Mononuclear cell (primary cell): ENCODE measurements at regions not wholly inside any gene's neighbourhood (a gene's known extent, or its start where the extent isn't known, plus 50 kb on each side); places are given as distances from the start of the nearest gene placed in this dataset.

Source experiments
- H3K27me3 ChIP-seq: 2 replicates; pipeline ENCODE4 v1.6.0; 2011; ENCODE audit warnings: low read length, control low read depth; ENCODE audit not compliant: insufficient read depth
- H3K4me1 ChIP-seq: 2 replicates; pipeline ENCODE4 v1.5.1; 2011; ENCODE audit warnings: mild to moderate bottlenecking, low read length, control low read depth; ENCODE audit not compliant: insufficient read depth
- H3K4me3 ChIP-seq: 2 replicates; pipeline ENCODE4 v1.5.1; 2011; ENCODE audit warnings: mild to moderate bottlenecking, low read length, moderate library complexity
- H3K9me3 ChIP-seq: 2 replicates; pipeline ENCODE4 v1.5.1; 2011; ENCODE audit warnings: low read depth, mild to moderate bottlenecking, control low read depth, low read length

GRCh38 chr14:65849091-65849490 lies 436.6 kb downstream of the FUT8 start:
- Histone ChIP-seq H3K9me3 (no peaks in the 10 kb centered on the region), H3K4me3 (no peak overlapping the region)

GRCh38 chr14:65849558-65849957 lies 437.0 kb downstream of the FUT8 start:
- Histone ChIP-seq H3K4me1 (peaks cover 52% of the 10 kb centered on the region), H3K9me3 (no peaks in the 10 kb centered on the region), H3K4me3 (no peak overlapping the region), H3K27me3 (no peaks in the 10 kb centered on the region)

More at GRCh38 chr14:65849091-65849490, 436.6 kb downstream of the FUT8 start:
- Histone ChIP-seq H3K27me3 (no peaks in the 10 kb centered on the region), H3K4me1 (peaks cover 52% of the 10 kb centered on the region)

GRCh38 chr14:65850429-65851135 lies 438.1 kb downstream of the FUT8 start:
- Histone ChIP-seq H3K4me3 (no peak overlapping the region), H3K4me1 (peaks cover 51% of the 10 kb centered on the region), H3K9me3 (no peaks in the 10 kb centered on the region), H3K27me3 (no peaks in the 10 kb centered on the region)

GRCh38 chr14:65852689-65853088 lies 440.2 kb downstream of the FUT8 start:
- H3K4me1 ChIP-seq = peaks cover 34% of the 10 kb centered on the region
- H3K9me3 ChIP-seq = no peaks in the 10 kb centered on the region
- no peaks in the 10 kb centered on the region for H3K27me3 ChIP-seq
- H3K4me3 ChIP-seq = no peak overlapping the region

GRCh38 chr14:65853407-65853955 lies 441.0 kb downstream of the FUT8 start:
- Histone ChIP-seq H3K9me3 (no peaks in the 10 kb centered on the region), H3K4me3 (no peak overlapping the region), H3K4me1 (peaks cover 27% of the 10 kb centered on the region), H3K27me3 (no peaks in the 10 kb centered on the region)

- H3K9me3 ChIP-seq = no peaks in the 10 kb centered on the region
- no peak overlapping the region for H3K4me3 ChIP-seq
- H3K27me3 ChIP-seq = no peaks in the 10 kb centered on the region
- H3K4me1 ChIP-seq = peaks cover 22% of the 10 kb centered on the region
These were observed 441.7 kb downstream of the FUT8 start for GRCh38 chr14:65854215-65854614.

- Histone ChIP-seq H3K27me3 (no peaks in the 10 kb centered on the region), H3K9me3 (no peaks in the 10 kb centered on the region), H3K4me3 (no peak overlapping the region), H3K4me1 (peaks cover 15% of the 10 kb centered on the region)
These were observed 448.6 kb downstream of the FUT8 start for GRCh38 chr14:65860956-65861611.

- Histone ChIP-seq H3K4me1 (peaks cover 15% of the 10 kb centered on the region), H3K27me3 (no peaks in the 10 kb centered on the region), H3K9me3 (no peaks in the 10 kb centered on the region), H3K4me3 (no peak overlapping the region)
These were observed 452.0 kb downstream of the FUT8 start for GRCh38 chr14:65864549-65864948.

- H3K4me1 ChIP-seq = peaks cover 15% of the 10 kb centered on the region
These were observed 452.5 kb downstream of the FUT8 start for GRCh38 chr14:65864984-65865383.

GRCh38 chr14:65866448-65866847 lies 453.9 kb downstream of the FUT8 start:
- no peaks in the 10 kb centered on the region for H3K27me3 ChIP-seq
- H3K9me3 ChIP-seq = no peaks in the 10 kb centered on the region
- no peak overlapping the region for H3K4me3 ChIP-seq
- H3K4me1 ChIP-seq = peaks cover 8% of the 10 kb centered on the region

More at GRCh38 chr14:65864984-65865383, 452.5 kb downstream of the FUT8 start:
- Histone ChIP-seq H3K9me3 (no peaks in the 10 kb centered on the region), H3K27me3 (no peaks in the 10 kb centered on the region), H3K4me3 (no peak overlapping the region)

GRCh38 chr14:65866886-65867285 lies 454.4 kb downstream of the FUT8 start:
- H3K4me3 ChIP-seq = no peak overlapping the region
- H3K27me3 ChIP-seq = no peaks in the 10 kb centered on the region
- H3K9me3 ChIP-seq = no peaks in the 10 kb centered on the region
- H3K4me1 ChIP-seq = peaks cover 7% of the 10 kb centered on the region

- Histone ChIP-seq H3K4me1 (peaks cover 7% of the 10 kb centered on the region), H3K4me3 (no peak overlapping the region), H3K9me3 (no peaks in the 10 kb centered on the region), H3K27me3 (no peaks in the 10 kb centered on the region)
These were observed 454.8 kb downstream of the FUT8 start for GRCh38 chr14:65867333-65867732.

GRCh38 chr14:65872536-65872935 lies 460.0 kb downstream of the FUT8 start:
- no peak overlapping the region for H3K4me3 ChIP-seq
- peaks cover 7% of the 10 kb centered on the region for H3K4me1 ChIP-seq
- H3K27me3 ChIP-seq = no peaks in the 10 kb centered on the region
- H3K9me3 ChIP-seq = no peaks in the 10 kb centered on the region

- Histone ChIP-seq H3K4me1 (peaks cover 17% of the 10 kb centered on the region), H3K4me3 (no peak overlapping the region), H3K27me3 (no peaks in the 10 kb centered on the region), H3K9me3 (no peaks in the 10 kb centered on the region)
These were observed 464.6 kb downstream of the FUT8 start for GRCh38 chr14:65877166-65877565.

- Histone ChIP-seq H3K27me3 (no peaks in the 10 kb centered on the region), H3K9me3 (no peaks in the 10 kb centered on the region), H3K4me1 (peaks cover 17% of the 10 kb centered on the region), H3K4me3 (no peak overlapping the region)
These were observed 465.1 kb downstream of the FUT8 start for GRCh38 chr14:65877624-65878023.
